AG04449 (cell line): ENCODE measurements at regions not wholly inside any gene's neighbourhood (a gene's known extent, or its start where the extent isn't known, plus 50 kb on each side); places are given as distances from the start of the nearest gene placed in this dataset.

Experiments
- CTCF ChIA-PET: fragments of 350-600 bp; formaldehyde crosslinking; extraction: SDS; loops from one replicate; lab custom pipeline; 2021; ENCODE audit warnings: antibody characterized with exemption; lab: Yijun Ruan, JAX
- POLR2A ChIA-PET: fragments of 400-600, 350-600 bp; formaldehyde crosslinking; extraction: SDS; loops from one replicate; lab custom pipeline; 2020; ENCODE audit warnings: antibody characterized with exemption, inconsistent platforms; lab: Yijun Ruan, JAX
- DNase-seq: peaks from one replicate; pipeline ENCODE4 v3.0.0-alpha.2; 2010; ENCODE audit warnings: low read depth, low spot score
- H3K4me3 ChIP-seq: 2 replicates; pipeline ENCODE4 v1.5.1; 2011; ENCODE audit warnings: low read depth, mild to moderate bottlenecking, control low read depth, low read length
- TF ChIP-seq, protein P1 (sequence below): IDR thresholded peaks from one replicate; pipeline ENCODE4 v1.5.1; 2011; ENCODE audit warnings: mild to moderate bottlenecking, moderate library complexity, low read length, control low read depth, inconsistent platforms; ENCODE audit not compliant: insufficient read depth; ENCODE audit errors: missing control alignments

DNA sequence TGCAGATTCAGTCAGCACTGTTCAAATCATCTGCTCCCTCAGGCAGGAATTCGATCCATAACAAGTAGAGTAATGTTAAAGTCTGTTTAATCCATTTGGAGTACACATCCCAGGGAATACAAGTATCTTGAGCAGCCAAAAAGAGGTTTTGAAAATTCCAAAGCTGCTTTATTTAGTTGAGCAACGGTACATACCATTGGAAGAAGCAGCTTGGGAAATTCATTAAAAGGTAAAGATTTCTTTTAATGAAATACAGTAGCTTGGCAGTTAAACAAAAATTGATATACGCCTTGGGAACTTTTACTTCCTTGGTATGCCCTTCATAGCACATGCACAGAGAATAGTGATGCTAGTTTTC is 153.8 kb downstream of the LRIG3 start:
- TF ChIP-seq, protein P1, sequence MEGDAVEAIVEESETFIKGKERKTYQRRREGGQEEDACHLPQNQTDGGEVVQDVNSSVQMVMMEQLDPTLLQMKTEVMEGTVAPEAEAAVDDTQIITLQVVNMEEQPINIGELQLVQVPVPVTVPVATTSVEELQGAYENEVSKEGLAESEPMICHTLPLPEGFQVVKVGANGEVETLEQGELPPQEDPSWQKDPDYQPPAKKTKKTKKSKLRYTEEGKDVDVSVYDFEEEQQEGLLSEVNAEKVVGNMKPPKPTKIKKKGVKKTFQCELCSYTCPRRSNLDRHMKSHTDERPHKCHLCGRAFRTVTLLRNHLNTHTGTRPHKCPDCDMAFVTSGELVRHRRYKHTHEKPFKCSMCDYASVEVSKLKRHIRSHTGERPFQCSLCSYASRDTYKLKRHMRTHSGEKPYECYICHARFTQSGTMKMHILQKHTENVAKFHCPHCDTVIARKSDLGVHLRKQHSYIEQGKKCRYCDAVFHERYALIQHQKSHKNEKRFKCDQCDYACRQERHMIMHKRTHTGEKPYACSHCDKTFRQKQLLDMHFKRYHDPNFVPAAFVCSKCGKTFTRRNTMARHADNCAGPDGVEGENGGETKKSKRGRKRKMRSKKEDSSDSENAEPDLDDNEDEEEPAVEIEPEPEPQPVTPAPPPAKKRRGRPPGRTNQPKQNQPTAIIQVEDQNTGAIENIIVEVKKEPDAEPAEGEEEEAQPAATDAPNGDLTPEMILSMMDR, result no peak
- no peak for DNase-seq
- ChIA-PET POLR2A (no interaction called here), CTCF (no interaction called here)
- H3K4me3 ChIP-seq, result no peak overlapping the region

DNA sequence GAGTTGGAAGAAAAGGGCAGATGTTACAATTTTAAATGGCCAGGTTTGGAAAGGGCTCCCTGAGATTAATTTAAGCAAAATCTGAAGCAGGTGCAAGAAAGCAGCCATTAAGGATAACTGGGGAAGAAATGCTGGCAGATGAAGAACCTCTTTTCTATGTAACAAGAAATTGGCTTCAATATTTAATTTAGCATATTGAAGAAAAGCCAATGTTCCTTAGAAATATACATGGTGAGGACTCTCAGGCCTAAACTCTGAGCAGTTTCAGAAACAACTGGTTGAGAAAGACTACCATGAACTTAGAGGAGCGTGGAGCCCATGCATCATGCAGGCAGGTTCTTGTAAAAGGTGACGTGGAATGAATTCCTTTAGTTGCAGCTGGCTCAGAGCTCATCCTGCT is 152.8 kb downstream of the LRIG3 start:
- ChIA-PET CTCF (no interaction called here), POLR2A (no interaction called here)
- no peak overlapping the region for H3K4me3 ChIP-seq
- TF ChIP-seq, protein P1, result no peak
- no peak for DNase-seq

DNA sequence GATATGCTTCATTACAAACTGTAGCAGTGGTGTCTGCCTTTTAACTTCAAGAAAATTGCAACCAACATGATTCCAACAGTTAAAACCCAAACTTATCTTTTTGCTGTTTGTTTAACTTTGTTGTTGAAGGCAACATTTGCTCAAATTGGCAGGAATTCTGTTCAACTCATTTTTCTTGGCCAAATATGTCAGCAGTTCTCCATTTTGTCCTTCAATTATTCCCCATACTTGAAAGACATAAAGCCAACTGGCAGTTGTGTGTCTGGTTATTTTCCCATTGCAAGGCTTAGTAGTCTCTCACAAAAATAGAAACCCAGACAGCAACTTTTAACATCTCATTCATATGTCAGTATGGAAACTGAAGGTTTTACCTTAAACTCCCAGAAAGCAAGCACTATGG is 146.3 kb downstream of the LRIG3 start:
- H3K4me3 ChIP-seq, result no peak overlapping the region
- ChIA-PET CTCF (no interaction called here), POLR2A (no interaction called here)
- TF ChIP-seq, protein P1, result no peak
- no peak for DNase-seq

DNA sequence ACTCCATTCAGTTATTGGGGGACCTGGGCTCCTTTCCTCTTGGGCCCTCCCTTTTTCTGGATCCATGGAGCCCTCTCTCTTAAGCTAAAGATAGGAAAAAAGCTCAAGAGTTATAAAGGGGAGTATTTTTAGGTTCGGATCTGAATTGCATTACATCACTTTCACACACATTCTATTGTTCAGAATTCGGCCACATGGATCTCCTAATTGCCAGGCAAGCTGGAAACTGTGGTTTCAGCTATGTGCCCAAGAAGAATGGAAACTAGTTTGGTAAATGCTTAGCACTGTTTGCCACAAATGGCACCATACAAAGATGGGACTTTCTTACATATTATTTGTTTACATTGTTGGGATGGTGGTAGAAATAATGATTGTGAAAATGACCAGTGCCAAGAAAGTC is 145.6 kb downstream of the LRIG3 start:
- no peak for DNase-seq
- no peak overlapping the region for H3K4me3 ChIP-seq
- CTCF ChIA-PET, result no interaction called here
- POLR2A ChIA-PET, result no interaction called here
- TF ChIP-seq, protein P1, result no peak

DNA sequence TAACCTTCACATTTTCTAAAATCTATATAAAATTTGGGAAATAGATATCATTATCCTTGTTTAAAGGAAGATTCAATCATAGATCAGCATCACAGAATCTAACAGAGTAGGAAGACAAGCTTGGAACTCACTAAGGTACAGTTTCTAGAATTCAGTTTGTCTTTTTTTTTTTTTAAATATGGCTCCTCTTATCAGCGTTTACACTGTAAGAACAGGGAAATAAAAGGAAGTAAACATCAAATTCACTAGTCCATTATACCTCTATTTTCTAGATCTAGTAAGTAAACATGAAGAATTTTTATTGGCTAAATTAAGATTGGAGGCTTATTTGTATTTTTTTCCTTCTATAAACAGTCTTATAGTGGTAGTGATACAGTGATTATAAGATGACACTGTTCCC is 144.9 kb downstream of the LRIG3 start:
- TF ChIP-seq, protein P1, result no peak
- ChIA-PET POLR2A (no interaction called here), CTCF (no interaction called here)
- no peak for DNase-seq
- no peak overlapping the region for H3K4me3 ChIP-seq

DNA sequence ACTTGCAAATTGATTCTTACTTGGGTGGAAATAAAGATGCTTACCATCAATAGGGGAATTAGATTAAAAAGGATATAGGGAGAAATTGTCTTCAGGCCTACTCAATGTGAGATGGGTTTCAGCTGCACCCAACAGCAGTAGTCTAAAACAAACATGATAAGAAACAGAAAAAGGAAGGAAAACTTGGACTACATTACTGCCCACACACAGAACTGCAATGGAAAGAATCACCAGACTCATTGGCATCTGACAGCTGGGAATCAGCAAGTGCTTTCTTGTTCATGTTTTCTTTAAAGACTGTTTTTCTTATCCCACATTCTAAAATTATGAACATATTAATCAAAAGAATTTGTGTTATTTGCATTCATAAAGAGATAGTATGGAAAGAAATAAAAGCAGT is 144.2 kb downstream of the LRIG3 start:
- ChIA-PET POLR2A (no interaction called here), CTCF (no interaction called here)
- no peak for DNase-seq
- TF ChIP-seq, protein P1, result no peak
- no peak overlapping the region for H3K4me3 ChIP-seq
